ENCODE measurements at regions not wholly inside any gene's neighbourhood (a gene's known extent, or its start where the extent isn't known, plus 50 kb on each side); places are given as distances from the start of the nearest gene placed in this dataset.

GRCh38 chr7:96636342-96636860 is 73.2 kb downstream of the SEM1 start (continued):
- no peak for TF ChIP-seq RORB (CRISPR knock-in tag; IDR thresholded peaks at IDR 0.05)
- TF ChIP-seq GRHL2 (CRISPR knock-in tag; IDR thresholded peaks at IDR 0.05; ENCODE audit: insufficient replicate concordance, severe bottlenecking) = no peak
- TF ChIP-seq ZMAT4 (CRISPR knock-in tag; IDR thresholded peaks at IDR 0.05) = no peak
- TF ChIP-seq KAT7 (CRISPR knock-in tag; IDR thresholded peaks at IDR 0.05; ENCODE audit: borderline replicate concordance) = no peak
- no peak for TF ChIP-seq GABPB1 (CRISPR knock-in tag; IDR thresholded peaks at IDR 0.05)
- no peak for TF ChIP-seq ZNF263 (CRISPR knock-in tag; IDR thresholded peaks at IDR 0.05; ENCODE audit: low read depth)
- TF ChIP-seq PREB (CRISPR knock-in tag; IDR thresholded peaks at IDR 0.05; ENCODE audit: borderline replicate concordance) = no peak
- TF ChIP-seq NFATC4 (CRISPR knock-in tag; IDR thresholded peaks at IDR 0.05) = no peak

GRCh38 chr7:96629884-96630283 is 79.8 kb downstream of the SEM1 start:
- H3K4me3 Mint-ChIP-seq = no peak overlapping the region
- ChIA-PET CTCF (no interaction called here), POLR2A (no interaction called here)
- ATAC-seq (no peak), DNase-seq (ENCODE audit: low spot score) (no peak)
- no peaks in the 10 kb centered on the region for H3K36me3 Mint-ChIP-seq
- no peak overlapping the region for H3K27ac Mint-ChIP-seq
- no peaks in the 10 kb centered on the region for H3K9me3 Mint-ChIP-seq
- peaks cover 3% of the 10 kb centered on the region; the same call in 1 of the 2 replicates for H3K4me1 Mint-ChIP-seq
- no peaks in the 10 kb centered on the region; the same call in 1 of the 2 replicates for H3K27me3 Mint-ChIP-seq (ENCODE audit: low read depth)
- TF ChIP-seq NFYB (CRISPR knock-in tag; conservative IDR thresholded peaks at IDR 0.05; ENCODE audit: low read depth) = no peak
- TF ChIP-seq USF2 (CRISPR knock-in tag; IDR thresholded peaks at IDR 0.05) = no peak
- no peak for TF ChIP-seq ZSCAN18 (CRISPR knock-in tag; IDR thresholded peaks at IDR 0.05)
- no peak for TF ChIP-seq ATF2 (CRISPR knock-in tag; IDR thresholded peaks at IDR 0.05; ENCODE audit: borderline replicate concordance, low read depth)
- TF ChIP-seq RELA (CRISPR knock-in tag; IDR thresholded peaks at IDR 0.05; ENCODE audit: borderline replicate concordance) = no peak
- TF ChIP-seq IRF2 (CRISPR knock-in tag; IDR thresholded peaks at IDR 0.05; ENCODE audit: borderline replicate concordance, low read depth) = no peak
- no peak for TF ChIP-seq IRF1 (CRISPR knock-in tag; IDR thresholded peaks at IDR 0.05)
- TF ChIP-seq SP1 (CRISPR knock-in tag; conservative IDR thresholded peaks at IDR 0.05) = no peak
- no peak for TF ChIP-seq ZNF425 (CRISPR knock-in tag; conservative IDR thresholded peaks at IDR 0.05)
- no peak for TF ChIP-seq ATF3 (CRISPR knock-in tag; conservative IDR thresholded peaks at IDR 0.05)
- TF ChIP-seq NFATC4 (CRISPR knock-in tag; IDR thresholded peaks at IDR 0.05) = no peak
- TF ChIP-seq HMGXB4 (CRISPR knock-in tag; IDR thresholded peaks at IDR 0.05) = no peak
- TF ChIP-seq ZNF671 (CRISPR knock-in tag; IDR thresholded peaks at IDR 0.05) = no peak
- no peak for TF ChIP-seq ZNF263 (CRISPR knock-in tag; IDR thresholded peaks at IDR 0.05; ENCODE audit: low read depth)
- TF ChIP-seq CTCF (IDR thresholded peaks at IDR 0.05) = no peak
- TF ChIP-seq PRRX2 (CRISPR knock-in tag; IDR thresholded peaks at IDR 0.05) = no peak
